ENCODE measurements at regions not wholly inside any gene's neighbourhood (a gene's known extent, or its start where the extent isn't known, plus 50 kb on each side); places are given as distances from the start of the nearest gene placed in this dataset.

GRCh38 chr13:55245005-55245644 is 1895.6 kb upstream of the PRR20A start:
- DNase-seq (ENCODE audit: low read depth) = no peak

- no peak for DNase-seq (ENCODE audit: low read depth)
Measured at GRCh38 chr13:55255236-55255635, 1885.5 kb upstream of the PRR20A start.

GRCh38 chr13:55263045-55263444 is 1877.7 kb upstream of the PRR20A start:
- DNase-seq (ENCODE audit: low read depth) = no peak

- no peak for DNase-seq (ENCODE audit: low read depth)
Measured at GRCh38 chr13:55266644-55267043, 1874.1 kb upstream of the PRR20A start.

GRCh38 chr13:55298201-55298600 is 1842.5 kb upstream of the PRR20A start:
- DNase-seq (ENCODE audit: low read depth) = no peak

GRCh38 chr13:55302568-55302967 is 1838.2 kb upstream of the PRR20A start:
- DNase-seq (ENCODE audit: low read depth) = no peak

GRCh38 chr13:55307909-55308308 is 1832.8 kb upstream of the PRR20A start:
- DNase-seq (ENCODE audit: low read depth) = no peak

GRCh38 chr13:55341891-55342290 is 1798.8 kb upstream of the PRR20A start:
- no peak for DNase-seq (ENCODE audit: low read depth)

- DNase-seq (ENCODE audit: low read depth) = no peak
Measured at GRCh38 chr13:55345224-55345623, 1795.5 kb upstream of the PRR20A start.

- DNase-seq (ENCODE audit: low read depth) = no peak
Measured at GRCh38 chr13:55347528-55347927, 1793.2 kb upstream of the PRR20A start.

GRCh38 chr13:55359067-55359466 is 1781.7 kb upstream of the PRR20A start:
- DNase-seq (ENCODE audit: low read depth) = no peak

- DNase-seq (ENCODE audit: low read depth) = no peak
Measured at GRCh38 chr13:55361141-55361540, 1779.6 kb upstream of the PRR20A start.

GRCh38 chr13:55366676-55367075 is 1774.0 kb upstream of the PRR20A start:
- no peak for DNase-seq (ENCODE audit: low read depth)

GRCh38 chr13:55394470-55394869 is 1746.2 kb upstream of the PRR20A start:
- no peak for DNase-seq (ENCODE audit: low read depth)

- DNase-seq (ENCODE audit: low read depth) = no peak
Measured at GRCh38 chr13:55402870-55403269, 1737.8 kb upstream of the PRR20A start.

- no peak for DNase-seq (ENCODE audit: low read depth)
Measured at GRCh38 chr13:55403887-55404487, 1736.7 kb upstream of the PRR20A start.

- DNase-seq (ENCODE audit: low read depth) = no peak
Measured at GRCh38 chr13:55410398-55411330, 1730.1 kb upstream of the PRR20A start.

GRCh38 chr13:55418095-55418494 is 1722.6 kb upstream of the PRR20A start:
- DNase-seq (ENCODE audit: low read depth) = no peak

GRCh38 chr13:55432814-55433213 is 1707.9 kb upstream of the PRR20A start:
- no peak for DNase-seq (ENCODE audit: low read depth)

- no peak for DNase-seq (ENCODE audit: low read depth)
Measured at GRCh38 chr13:55437162-55437561, 1703.6 kb upstream of the PRR20A start.

GRCh38 chr13:55439450-55439849 is 1701.3 kb upstream of the PRR20A start:
- no peak for DNase-seq (ENCODE audit: low read depth)

GRCh38 chr13:55440465-55441085 is 1700.1 kb upstream of the PRR20A start:
- no peak for DNase-seq (ENCODE audit: low read depth)

GRCh38 chr13:55464222-55464621 is 1676.5 kb upstream of the PRR20A start:
- no peak for DNase-seq (ENCODE audit: low read depth)

Data from ELR (cell line).